Astrocyte (in vitro differentiated cells and primary cell): ENCODE measurements at regions not wholly inside any gene's neighbourhood (a gene's known extent, or its start where the extent isn't known, plus 50 kb on each side); places are given as distances from the start of the nearest gene placed in this dataset.

Experiments
- CTCF ChIP-seq: IDR thresholded peaks from 2 replicates; pipeline ENCODE4 v1.5.1; 2011; ENCODE audit warnings: low read depth, mild to moderate bottlenecking, inconsistent platforms, low read length, moderate library complexity; ENCODE audit not compliant: insufficient read depth
- EZH2 ChIP-seq: IDR thresholded peaks from 2 replicates; pipeline ENCODE4 v1.6.1; 2012; ENCODE audit warnings: mild to moderate bottlenecking, low read length, inconsistent platforms; ENCODE audit not compliant: insufficient read depth

DNA sequence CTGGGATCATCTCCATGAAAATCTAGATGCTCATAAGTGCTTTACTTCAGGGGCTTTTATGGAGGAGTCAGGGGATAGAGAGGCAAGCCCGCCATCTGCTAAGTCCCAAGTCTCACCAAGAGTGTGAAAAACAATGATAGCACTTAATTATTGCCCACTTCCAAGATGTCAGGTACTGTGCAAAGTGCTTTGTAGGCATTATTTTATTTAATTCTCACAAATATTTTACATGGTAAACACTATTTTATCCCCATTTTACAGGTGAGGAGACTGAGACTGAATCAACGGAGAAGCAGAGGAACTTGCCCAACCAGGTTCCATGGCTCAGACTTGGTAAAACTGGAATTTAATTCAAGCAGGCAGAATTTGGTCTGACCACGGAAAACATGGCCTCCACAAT is 147.5 kb downstream of the ACKR3 start:
- TF ChIP-seq EZH2 (no peak), CTCF (no peak)
